ENCODE measurements at regions not wholly inside any gene's neighbourhood (a gene's known extent, or its start where the extent isn't known, plus 50 kb on each side); places are given as distances from the start of the nearest gene placed in this dataset.

DNA sequence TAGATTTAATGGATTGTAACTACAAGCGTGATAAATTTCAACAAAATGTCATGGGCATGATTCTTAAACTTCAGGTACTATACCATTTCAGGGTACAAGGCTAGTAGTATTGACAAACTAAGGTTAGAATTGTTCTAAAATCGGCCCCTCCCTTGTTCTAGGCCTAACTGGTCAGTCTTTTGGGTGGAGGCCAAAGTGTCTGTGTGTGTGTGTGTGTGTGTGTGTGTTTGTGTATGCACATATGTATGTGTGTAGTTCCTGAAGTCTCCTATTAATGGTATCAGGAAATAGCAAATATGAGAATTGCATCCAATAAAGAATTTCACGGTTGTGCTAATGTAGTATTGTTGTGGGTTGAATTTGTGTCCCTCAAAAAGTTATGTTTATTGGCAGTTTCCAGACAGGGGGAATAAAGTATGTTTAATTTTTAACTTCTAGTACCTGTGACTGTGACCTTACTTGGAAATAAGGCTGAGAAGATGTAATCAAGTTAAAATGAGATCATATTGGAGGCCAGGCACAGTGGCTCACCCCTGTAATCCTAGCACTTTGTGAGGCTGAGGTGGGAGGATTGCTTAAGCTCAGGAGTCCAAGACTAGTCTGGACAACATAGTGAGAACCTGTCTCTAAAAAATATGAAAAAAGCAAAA lies 119.2 kb downstream of the KLF5 start:
- CTCF ChIA-PET: no interaction called here
- ATAC-seq (no peak), DNase-seq (ENCODE audit: low read depth, low spot score) (no peak)
- Histone ChIP-seq H3K4me1 (ENCODE audit: control insufficient read depth, insufficient read depth, low read length) (no peaks in the 10 kb centered on the region), H3K27ac (ENCODE audit: low read length) (no peak overlapping the region), H3K27me3 (ENCODE audit: control insufficient read depth, insufficient read depth, low read length) (no peaks in the 10 kb centered on the region), H3K4me3 (ENCODE audit: low read depth in 2 of 2, low read length in 2 of 2) (no peak overlapping the region), H3K36me3 (ENCODE audit: control insufficient read depth, insufficient read depth, low read length) (no peaks in the 10 kb centered on the region), H3K9me3 (ENCODE audit: control insufficient read depth, insufficient read depth, low read depth, low read length) (no peaks in the 10 kb centered on the region)
- TF ChIP-seq TCF7L2 (IDR thresholded peaks at IDR 0.05; ENCODE audit: low read depth, low read length): no peak
- TF ChIP-seq SIN3A (IDR thresholded peaks at IDR 0.05; ENCODE audit: borderline replicate concordance, insufficient read depth, low read depth, low read length): no peak
- TF ChIP-seq POLR2AphosphoS5 (IDR thresholded peaks at IDR 0.05; ENCODE audit: low read depth, low read length): no peak
- TF ChIP-seq, protein P1, sequence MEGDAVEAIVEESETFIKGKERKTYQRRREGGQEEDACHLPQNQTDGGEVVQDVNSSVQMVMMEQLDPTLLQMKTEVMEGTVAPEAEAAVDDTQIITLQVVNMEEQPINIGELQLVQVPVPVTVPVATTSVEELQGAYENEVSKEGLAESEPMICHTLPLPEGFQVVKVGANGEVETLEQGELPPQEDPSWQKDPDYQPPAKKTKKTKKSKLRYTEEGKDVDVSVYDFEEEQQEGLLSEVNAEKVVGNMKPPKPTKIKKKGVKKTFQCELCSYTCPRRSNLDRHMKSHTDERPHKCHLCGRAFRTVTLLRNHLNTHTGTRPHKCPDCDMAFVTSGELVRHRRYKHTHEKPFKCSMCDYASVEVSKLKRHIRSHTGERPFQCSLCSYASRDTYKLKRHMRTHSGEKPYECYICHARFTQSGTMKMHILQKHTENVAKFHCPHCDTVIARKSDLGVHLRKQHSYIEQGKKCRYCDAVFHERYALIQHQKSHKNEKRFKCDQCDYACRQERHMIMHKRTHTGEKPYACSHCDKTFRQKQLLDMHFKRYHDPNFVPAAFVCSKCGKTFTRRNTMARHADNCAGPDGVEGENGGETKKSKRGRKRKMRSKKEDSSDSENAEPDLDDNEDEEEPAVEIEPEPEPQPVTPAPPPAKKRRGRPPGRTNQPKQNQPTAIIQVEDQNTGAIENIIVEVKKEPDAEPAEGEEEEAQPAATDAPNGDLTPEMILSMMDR (IDR thresholded peaks at IDR 0.05): no peak
- TF ChIP-seq REST (IDR thresholded peaks at IDR 0.05; ENCODE audit: insufficient read depth in 1 of 2, low read depth in 2 of 2, low read length in 1 of 2): no peak
- BruUV-seq (replicated peaks): no TSS peak
- intact Hi-C loops (cut with micrococcal nuclease; ENCODE audit: unreplicated experiment) (no loop called here), in situ Hi-C loops (cut with HindIII; ENCODE audit: low pct_unique_long_range_greater_than_20kb, low sequenced_read_pairs) (no loop called here)
- POLR2A ChIA-PET: no interaction called here

GRCh38 chr13:73177017-73177416 lies 118.2 kb downstream of the KLF5 start:
- H3K36me3 ChIP-seq (ENCODE audit: control insufficient read depth, insufficient read depth, low read length): no peaks in the 10 kb centered on the region
- POLR2A ChIA-PET: no interaction called here
- DNase-seq (ENCODE audit: low read depth, low spot score) (no peak), ATAC-seq (no peak)
- no peaks in the 10 kb centered on the region for H3K4me1 ChIP-seq (ENCODE audit: control insufficient read depth, insufficient read depth, low read length)
- CTCF ChIA-PET: no interaction called here
- intact Hi-C loops (cut with micrococcal nuclease; ENCODE audit: unreplicated experiment): no loop called here
- in situ Hi-C loops (cut with HindIII; ENCODE audit: low pct_unique_long_range_greater_than_20kb, low sequenced_read_pairs): no loop called here
- no peaks in the 10 kb centered on the region for H3K9me3 ChIP-seq (ENCODE audit: control insufficient read depth, insufficient read depth, low read depth, low read length)
- TF ChIP-seq REST (IDR thresholded peaks at IDR 0.05; ENCODE audit: insufficient read depth in 1 of 2, low read depth in 2 of 2, low read length in 1 of 2) (no peak), POLR2AphosphoS5 (IDR thresholded peaks at IDR 0.05; ENCODE audit: low read depth, low read length) (no peak), TCF7L2 (IDR thresholded peaks at IDR 0.05; ENCODE audit: low read depth, low read length) (no peak), SIN3A (IDR thresholded peaks at IDR 0.05; ENCODE audit: borderline replicate concordance, insufficient read depth, low read depth, low read length) (no peak)
- TF ChIP-seq, protein P1 (IDR thresholded peaks at IDR 0.05): no peak
- no peaks in the 10 kb centered on the region for H3K27me3 ChIP-seq (ENCODE audit: control insufficient read depth, insufficient read depth, low read length)
- no peak overlapping the region for H3K27ac ChIP-seq (ENCODE audit: low read length)
- H3K4me3 ChIP-seq (ENCODE audit: low read depth in 2 of 2, low read length in 2 of 2): no peak overlapping the region
- BruUV-seq (replicated peaks): no TSS peak
